Esophagus muscularis mucosa (tissue), 4 donors: ENCODE measurements at regions not wholly inside any gene's neighbourhood (a gene's known extent, or its start where the extent isn't known, plus 50 kb on each side); places are given as distances from the start of the nearest gene placed in this dataset.
"Not testable (repeated sequence)": the region's sequence is repeated elsewhere in the genome, so short reads cannot be mapped to it uniquely, and the experiment has no call there.

ENCODE experiments used
- DNase-seq: peaks from one replicate; pipeline ENCODE4 v3.0.0-alpha.2; 2017; ENCODE audit errors: extremely low spot score
- H3K27ac ChIP-seq, 4 donors: fragments of 200-600 bp; sonication (generic); replicated peaks in 1 of 4; 1 replicate in 3 of 4; 2 replicates in 1 of 4; pipeline ENCODE4 v1.5.1; 2016 to 2019; ENCODE audit warnings: mild to moderate bottlenecking in 1 of 4
- H3K27me3 ChIP-seq, 4 donors: fragments of 200-600 bp; sonication (generic); one replicate each; pipeline versions ENCODE4 v1.5.1 to v1.6.0; 2016 to 2019
- H3K36me3 ChIP-seq, 4 donors: fragments of 200-600 bp; sonication (generic); one replicate each; pipeline ENCODE4 v1.5.1; 2016 to 2019
- H3K4me1 ChIP-seq, 4 donors: fragments of 200-600 bp; sonication (generic); one replicate each; pipeline ENCODE4 v1.5.1; 2016 to 2019
- H3K4me3 ChIP-seq, 4 donors: fragments of 200-600 bp; sonication (generic); 1 replicate in 2 of 4; 2 replicates in 2 of 4; pipeline ENCODE4 v1.5.1; 2016 to 2019; ENCODE audit warnings: mild to moderate bottlenecking in 4 of 4, moderate library complexity in 1 of 4
- H3K9me3 ChIP-seq, 4 donors: fragments of 200-600 bp; sonication (generic); 1 replicate in 3 of 4; 2 replicates in 1 of 4; pipeline ENCODE4 v1.5.1; 2016 to 2019
- WGBS: methylation state at CpG from one replicate; pipeline ENCODE4 v1.1.5; 2018; 5-methylcytosine and 5-hydroxymethylcytosine counted together
- intact Hi-C: fragments of 100-400 bp; cut with DNase I; formaldehyde crosslinking; loops from one replicate; pipeline ENCODE4 v1.15.1; 2023

DNA sequence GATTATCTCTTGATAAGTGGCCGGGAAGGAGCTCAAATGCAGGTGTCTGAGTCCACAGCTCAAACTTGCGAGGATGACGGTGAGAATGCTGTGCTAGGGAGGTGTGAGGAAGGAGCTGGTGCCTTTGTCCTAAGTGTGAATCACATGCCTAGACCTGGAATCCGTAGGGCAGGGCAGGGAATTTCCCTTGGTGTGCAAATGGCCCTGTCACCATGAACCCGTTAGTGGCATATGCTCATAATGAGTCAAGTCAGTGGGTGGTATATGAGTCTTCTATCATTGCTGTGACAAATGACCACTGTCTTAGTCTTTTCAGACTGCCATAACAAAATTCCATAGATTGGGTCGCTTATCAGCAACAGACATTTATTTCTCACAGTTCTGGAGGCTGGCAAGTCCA is 163.1 kb upstream of the NBPF12 start:
- H3K9me3 ChIP-seq, intact Hi-C loops, H3K36me3 ChIP-seq, H3K27ac ChIP-seq, H3K27me3 ChIP-seq, H3K4me3 ChIP-seq, DNase-seq, H3K4me1 ChIP-seq: not testable (repeated sequence)
- 88% methylated on average over 1 of the region's 6 CpGs for WGBS

DNA sequence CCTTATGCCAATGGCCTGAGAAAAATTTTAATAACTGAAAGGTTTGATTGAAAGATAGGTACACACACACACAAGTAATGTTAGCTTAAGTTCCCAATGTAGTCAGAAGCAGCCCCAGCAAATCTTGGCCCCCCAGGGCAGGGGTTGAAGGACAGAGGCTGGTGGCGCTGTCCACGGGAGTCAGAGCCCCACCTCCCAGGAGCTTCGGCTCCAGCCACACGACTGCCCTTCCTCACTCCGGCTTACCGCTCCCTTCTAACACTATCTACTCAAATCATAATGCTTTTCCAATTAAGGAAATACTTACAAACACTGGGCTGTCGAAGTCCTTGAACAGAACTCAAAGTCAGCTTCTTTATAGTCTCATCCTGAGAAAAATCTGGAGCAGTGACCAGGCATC is 163.9 kb upstream of the NBPF12 start:
- DNase-seq, H3K36me3 ChIP-seq, H3K4me3 ChIP-seq, intact Hi-C loops, H3K27me3 ChIP-seq, H3K4me1 ChIP-seq, H3K27ac ChIP-seq, H3K9me3 ChIP-seq: not testable (repeated sequence)
- 55% methylated on average over 6 of the region's 7 CpGs for WGBS

DNA sequence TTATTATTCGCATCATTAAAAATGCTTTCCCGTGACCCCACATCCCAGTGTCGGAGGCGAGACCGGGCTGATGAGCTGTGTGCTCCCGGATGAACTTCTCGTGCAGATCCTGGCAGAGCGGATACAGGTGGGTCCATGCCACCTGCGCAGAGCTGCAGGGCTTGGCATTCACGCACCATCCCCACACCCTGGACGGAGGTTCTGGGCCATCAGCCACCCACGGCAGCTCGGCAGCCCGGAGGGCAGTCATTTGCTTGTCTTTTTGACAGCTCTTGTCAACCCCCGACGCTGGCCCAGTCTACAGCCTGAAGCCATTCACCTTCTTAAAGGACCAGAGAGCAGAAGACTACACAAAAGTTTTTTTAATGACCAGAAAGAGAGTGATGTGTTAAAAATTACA is 166.7 kb upstream of the NBPF12 start:
- DNase-seq, intact Hi-C loops: not testable (repeated sequence)

DNA sequence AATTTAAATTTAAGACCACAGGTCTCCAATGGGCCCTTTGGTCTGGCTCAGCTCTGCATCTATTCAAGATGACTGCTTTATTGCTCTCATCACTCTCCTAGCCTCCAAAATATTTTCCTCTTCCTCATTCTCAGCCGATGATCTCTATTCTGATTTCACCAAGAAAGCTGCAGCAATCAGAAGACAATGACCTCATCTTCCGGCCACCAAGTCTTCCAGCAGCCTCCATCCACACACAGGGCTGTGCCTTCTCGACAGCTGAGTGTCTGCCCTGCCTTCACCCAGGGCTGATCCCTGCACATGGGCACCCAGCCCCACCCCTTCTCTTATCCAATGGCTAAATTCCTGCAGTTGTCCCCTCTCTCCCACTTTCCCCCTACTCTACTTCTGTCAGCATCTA is 167.1 kb upstream of the NBPF12 start:
- H3K36me3 ChIP-seq, H3K27me3 ChIP-seq, H3K27ac ChIP-seq, H3K4me3 ChIP-seq, DNase-seq, H3K9me3 ChIP-seq, H3K4me1 ChIP-seq, intact Hi-C loops: not testable (repeated sequence)
- no CpG with 5 or more reads among the region's 3 CpGs for WGBS

More for the DNA sequence above, 166.7 kb upstream of the NBPF12 start:
- not testable (repeated sequence) for H3K27ac ChIP-seq, H3K4me3 ChIP-seq, H3K9me3 ChIP-seq, H3K27me3 ChIP-seq, H3K4me1 ChIP-seq, H3K36me3 ChIP-seq
- 86% methylated on average over 16 of the region's 16 CpGs for WGBS

DNA sequence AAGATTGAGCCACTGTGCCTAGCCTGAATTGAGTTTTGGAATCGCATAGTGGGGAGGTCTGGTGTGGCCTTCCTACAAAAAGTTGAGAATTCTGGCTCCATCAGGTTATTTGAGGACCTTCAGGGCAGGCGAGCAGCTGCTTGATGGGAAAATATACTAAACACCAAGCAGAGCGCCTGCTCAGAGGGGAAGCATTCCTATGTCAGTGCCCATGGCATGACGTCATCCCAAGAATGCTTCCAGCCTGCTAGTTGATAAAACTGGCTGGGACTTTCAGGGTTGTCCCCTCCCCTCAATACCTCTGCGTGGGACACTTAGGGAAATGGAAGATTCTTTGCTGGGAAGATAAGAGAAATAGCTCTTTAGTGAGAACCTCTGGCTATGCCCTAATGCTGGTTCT is 174.9 kb upstream of the NBPF12 start:
- no CpG with 5 or more reads among the region's 5 CpGs for WGBS
- H3K27me3 ChIP-seq, H3K36me3 ChIP-seq, DNase-seq, H3K4me1 ChIP-seq, intact Hi-C loops, H3K27ac ChIP-seq, H3K4me3 ChIP-seq, H3K9me3 ChIP-seq: not testable (repeated sequence)

DNA sequence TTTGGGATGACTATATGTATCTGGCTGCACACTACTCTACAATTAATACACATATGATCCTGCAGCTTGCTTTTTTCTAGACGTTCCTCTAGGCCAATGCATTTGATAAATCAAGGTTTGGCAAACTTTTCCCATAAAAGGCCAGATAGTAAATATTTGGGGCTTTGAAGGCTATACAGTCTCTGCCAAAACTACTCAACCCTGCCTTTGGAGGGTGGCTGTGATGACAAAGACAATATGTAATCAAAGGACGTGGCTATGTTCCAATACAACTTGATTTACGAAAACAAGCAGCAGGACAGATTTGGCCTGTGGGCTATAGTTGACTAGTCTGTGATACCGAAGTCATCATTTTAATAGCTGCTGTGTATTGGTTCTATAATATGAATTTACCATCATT is 181.3 kb upstream of the NBPF12 start:
- H3K4me1 ChIP-seq, intact Hi-C loops, H3K36me3 ChIP-seq, H3K27ac ChIP-seq, H3K27me3 ChIP-seq, DNase-seq, H3K9me3 ChIP-seq, H3K4me3 ChIP-seq: not testable (repeated sequence)
- 75% methylated on average over 2 of the region's 4 CpGs for WGBS

DNA sequence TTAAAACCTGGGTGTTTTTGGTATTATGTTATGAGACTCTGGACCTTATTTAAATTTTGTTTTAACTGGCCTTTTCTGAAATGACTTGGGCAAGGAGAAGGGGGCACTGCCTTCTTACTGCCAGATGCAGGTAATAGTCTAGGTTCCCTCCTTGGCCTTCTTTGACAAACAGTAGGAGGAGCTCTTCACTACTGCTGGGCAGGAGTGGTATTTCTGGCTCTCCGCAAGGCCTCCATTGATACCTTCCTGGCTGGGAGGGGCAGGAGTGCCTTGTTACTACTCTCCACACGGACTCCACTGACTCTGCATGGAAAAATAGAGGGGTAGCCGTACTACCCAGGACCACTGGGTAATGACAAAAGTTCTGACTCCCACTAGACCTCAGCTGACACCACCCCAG is 189.4 kb upstream of the NBPF12 start:
- H3K27ac ChIP-seq, intact Hi-C loops, H3K27me3 ChIP-seq, H3K9me3 ChIP-seq, H3K36me3 ChIP-seq, H3K4me3 ChIP-seq, H3K4me1 ChIP-seq, DNase-seq: not testable (repeated sequence)
- no CpG with 5 or more reads among the region's 3 CpGs for WGBS

DNA sequence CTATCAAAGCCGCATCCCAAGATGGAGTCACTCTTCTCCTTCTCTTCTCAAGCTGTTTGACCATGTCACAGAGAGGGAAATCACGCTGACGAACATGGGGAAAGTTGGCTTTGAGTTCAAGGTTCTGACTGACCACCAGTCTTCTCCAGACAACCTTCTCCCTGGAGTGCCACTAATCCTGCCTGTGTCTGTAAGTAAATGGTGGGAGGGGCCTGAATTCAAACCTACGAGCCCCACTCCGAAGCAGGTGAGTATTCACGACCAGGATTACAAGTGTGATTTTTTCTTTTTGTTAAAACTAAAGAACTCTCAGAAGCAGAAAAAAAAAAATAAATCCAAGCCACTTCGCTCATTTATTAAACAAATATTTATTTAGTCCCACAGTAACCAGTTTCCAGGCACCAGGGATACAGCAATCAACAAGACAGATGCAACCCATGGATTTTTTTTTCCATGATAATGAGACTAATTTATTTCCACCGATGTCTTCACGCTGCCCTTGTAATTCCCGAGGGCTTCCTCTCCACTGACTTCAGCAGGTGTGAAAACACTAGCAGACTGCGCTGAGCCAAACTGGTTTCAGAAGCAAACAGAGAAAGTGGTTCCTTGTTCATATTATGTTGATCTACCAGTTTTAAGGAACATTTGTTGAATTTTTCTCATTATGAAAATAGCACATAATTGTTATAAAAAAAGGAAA is 206.0 kb upstream of the NBPF12 start:
- H3K4me1 ChIP-seq, H3K36me3 ChIP-seq, intact Hi-C loops: not testable (repeated sequence)

DNA sequence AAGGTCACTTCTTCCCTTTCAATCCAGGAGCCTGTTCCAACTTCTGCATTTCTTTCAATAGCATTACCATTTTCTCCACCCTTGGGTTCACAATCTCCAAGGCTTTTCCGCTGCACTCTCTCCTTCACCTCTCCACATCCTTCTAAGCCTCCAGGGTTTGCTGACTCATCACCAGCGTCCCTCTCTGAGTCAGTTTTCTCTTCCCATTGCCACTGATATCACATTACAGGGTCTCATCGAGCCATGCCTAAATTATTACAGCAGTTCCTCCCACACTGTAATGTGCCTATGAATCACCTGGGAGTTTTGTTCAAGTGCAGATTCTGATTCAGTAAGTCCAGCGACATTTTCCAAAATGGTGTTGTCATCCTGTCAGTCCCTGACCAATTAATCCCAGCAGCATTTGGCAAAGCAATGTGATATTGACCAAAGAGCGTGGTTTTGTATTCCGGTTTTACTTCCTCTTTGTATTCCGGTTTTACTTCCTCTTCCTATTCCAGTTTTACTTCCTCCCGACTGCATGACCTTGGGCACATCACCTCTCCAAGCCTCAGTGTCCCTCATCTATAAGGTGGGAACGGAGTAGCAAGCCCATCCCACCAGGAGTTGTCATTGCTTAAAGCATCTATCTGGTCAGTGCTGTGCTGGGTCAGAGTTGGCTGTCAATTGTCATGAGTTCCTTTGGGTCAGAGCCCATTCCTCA is 208.3 kb upstream of the NBPF12 start:
- intact Hi-C loops, H3K36me3 ChIP-seq, DNase-seq, H3K9me3 ChIP-seq, H3K4me3 ChIP-seq, H3K27ac ChIP-seq, H3K27me3 ChIP-seq, H3K4me1 ChIP-seq: not testable (repeated sequence)
- WGBS, result 75% methylated on average over 4 of the region's 9 CpGs

More for the DNA sequence above, 206.0 kb upstream of the NBPF12 start:
- H3K27me3 ChIP-seq, H3K4me3 ChIP-seq, H3K9me3 ChIP-seq, H3K27ac ChIP-seq, DNase-seq: not testable (repeated sequence)
- WGBS, result 61% methylated on average over 8 of the region's 11 CpGs

DNA sequence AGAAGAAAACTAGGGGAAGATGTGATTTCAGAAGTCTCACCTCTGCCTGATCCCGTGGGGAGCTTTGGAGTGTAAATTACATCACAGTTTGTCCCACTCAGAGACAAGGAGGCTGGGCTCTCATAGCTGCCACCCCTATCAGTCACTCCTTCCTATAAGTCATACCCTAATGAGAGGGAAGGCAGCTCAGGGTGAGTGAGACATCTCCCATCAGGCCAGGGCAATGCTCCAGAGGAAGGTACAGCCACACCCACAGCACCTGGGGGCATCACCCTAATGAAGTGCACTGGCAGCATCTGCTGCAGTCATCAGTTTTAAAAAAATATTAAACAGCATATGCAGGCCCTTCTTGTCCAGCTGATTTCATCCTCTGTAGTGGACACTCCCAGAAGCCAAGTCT is 223.1 kb upstream of the NBPF12 start:
- H3K36me3 ChIP-seq, intact Hi-C loops: not testable (repeated sequence)

DNA sequence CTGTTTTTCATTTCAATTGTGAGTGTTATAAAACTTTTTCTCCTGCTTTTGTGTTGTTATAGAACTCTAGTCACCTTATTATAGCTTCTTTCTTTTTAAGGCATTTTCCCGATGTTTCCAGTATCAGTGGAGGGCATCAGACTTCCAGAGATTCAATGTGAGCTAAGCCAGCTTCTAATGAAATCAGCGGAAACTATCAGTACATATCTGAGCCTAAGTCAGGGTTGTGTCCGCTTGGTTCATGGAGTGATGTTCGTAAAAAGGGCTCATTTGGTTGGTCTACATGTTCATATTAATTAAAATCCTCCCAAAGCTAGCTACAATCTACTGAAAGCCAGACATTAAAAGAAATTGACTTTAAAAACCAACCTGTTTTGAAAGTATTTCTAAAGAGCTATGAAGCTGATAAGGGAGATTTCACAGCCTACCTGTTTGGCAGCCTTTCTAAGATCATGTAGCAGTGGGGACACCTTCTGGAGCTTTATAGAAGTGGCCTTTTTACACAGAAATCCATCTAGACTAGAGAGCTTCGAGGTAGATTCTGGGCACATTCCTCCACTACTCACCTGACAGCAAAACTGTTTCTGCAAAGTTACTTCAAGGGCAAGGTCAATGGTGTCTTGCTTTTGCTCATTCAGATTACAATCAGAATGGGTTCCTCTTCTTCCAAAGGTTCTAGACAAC is 227.1 kb upstream of the NBPF12 start:
- H3K27me3 ChIP-seq, H3K36me3 ChIP-seq, intact Hi-C loops, H3K9me3 ChIP-seq, H3K27ac ChIP-seq, H3K4me3 ChIP-seq, DNase-seq, H3K4me1 ChIP-seq: not testable (repeated sequence)
- WGBS, result 78% methylated on average over 5 of the region's 5 CpGs

More for the DNA sequence above, 223.1 kb upstream of the NBPF12 start:
- H3K9me3 ChIP-seq, H3K4me1 ChIP-seq, H3K27ac ChIP-seq, H3K27me3 ChIP-seq, H3K4me3 ChIP-seq, DNase-seq: not testable (repeated sequence)
- no CpG with 5 or more reads among the region's 1 CpG for WGBS

DNA sequence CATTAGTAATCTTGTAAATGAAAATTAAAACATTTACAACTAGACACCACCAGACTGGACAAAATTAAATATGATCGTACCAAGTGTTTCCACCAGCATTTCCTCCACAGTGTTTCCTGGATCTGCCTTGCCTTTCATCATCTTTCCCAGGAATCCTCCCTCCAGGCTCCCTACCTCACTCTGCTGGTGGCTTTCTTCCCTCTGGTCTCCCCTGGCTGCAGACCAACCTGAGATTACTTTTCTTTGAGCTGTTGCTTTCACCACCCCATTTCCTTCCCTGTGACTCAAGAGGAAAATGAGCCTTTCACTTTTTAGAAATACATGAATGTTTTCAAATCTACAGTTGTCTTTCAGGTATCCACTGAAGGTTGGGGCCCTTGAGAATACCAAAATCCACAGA is 228.8 kb upstream of the NBPF12 start:
- H3K4me1 ChIP-seq, DNase-seq, H3K36me3 ChIP-seq, intact Hi-C loops, H3K4me3 ChIP-seq, H3K27me3 ChIP-seq, H3K27ac ChIP-seq, H3K9me3 ChIP-seq: not testable (repeated sequence)
- 50% methylated on average over 1 of the region's 1 CpG for WGBS
